Fibroblast of skin of left quadriceps (primary cell): ENCODE measurements at regions not wholly inside any gene's neighbourhood (a gene's known extent, or its start where the extent isn't known, plus 50 kb on each side); places are given as distances from the start of the nearest gene placed in this dataset.
"Not testable (repeated sequence)": the region's sequence is repeated elsewhere in the genome, so short reads cannot be mapped to it uniquely, and the experiment has no call there.

Experiments
- DNase-seq, 2 experiments: peaks; one replicate each; pipeline ENCODE4 v3.0.0-alpha.2; 2013; ENCODE audit warnings: low read depth in 2 of 2

GRCh38 chr12:131627151-131628022, 83.5 kb upstream of the SFSWAP start:
- DNase-seq, result peak in 1 of 2 experiments; percentile 1

- no peak for DNase-seq
Measured at GRCh38 chr12:131628023-131628740, 82.7 kb upstream of the SFSWAP start.

GRCh38 chr12:131628766-131629448, 82.0 kb upstream of the SFSWAP start:
- no peak for DNase-seq

GRCh38 chr12:131631230-131631629, 79.7 kb upstream of the SFSWAP start:
- DNase-seq, result no peak

GRCh38 chr12:131631889-131632651, 78.8 kb upstream of the SFSWAP start:
- not testable (repeated sequence) for DNase-seq

- DNase-seq, result not testable (repeated sequence)
Measured at GRCh38 chr12:131632652-131633023, 78.3 kb upstream of the SFSWAP start.

GRCh38 chr12:131633610-131634009, 77.3 kb upstream of the SFSWAP start:
- DNase-seq, result not testable (repeated sequence)

- DNase-seq, result no peak
Measured at GRCh38 chr12:131634037-131634436, 76.9 kb upstream of the SFSWAP start.

GRCh38 chr12:131635012-131635411, 75.9 kb upstream of the SFSWAP start:
- DNase-seq, result not testable (repeated sequence)

- DNase-seq, result no peak
Measured at GRCh38 chr12:131635491-131636122, 75.3 kb upstream of the SFSWAP start.

- no peak for DNase-seq
Measured at GRCh38 chr12:131636266-131636665, 74.6 kb upstream of the SFSWAP start.

- DNase-seq, result no peak
Measured at GRCh38 chr12:131636940-131637750, 73.7 kb upstream of the SFSWAP start.

- DNase-seq, result no peak
Measured at GRCh38 chr12:131637986-131638385, 72.9 kb upstream of the SFSWAP start.

- no peak for DNase-seq
Measured at GRCh38 chr12:131639270-131639940, 71.5 kb upstream of the SFSWAP start.

GRCh38 chr12:131640525-131640924, 70.4 kb upstream of the SFSWAP start:
- no peak for DNase-seq

GRCh38 chr12:131641315-131641714, 69.6 kb upstream of the SFSWAP start:
- no peak for DNase-seq

- DNase-seq, result no peak
Measured at GRCh38 chr12:131642101-131642540, 68.8 kb upstream of the SFSWAP start.

GRCh38 chr12:131642771-131643170, 68.1 kb upstream of the SFSWAP start:
- DNase-seq, result no peak

GRCh38 chr12:131643631-131644452, 67.0 kb upstream of the SFSWAP start:
- no peak for DNase-seq
